AG08395 (cell line): ENCODE measurements at regions not wholly inside any gene's neighbourhood (a gene's known extent, or its start where the extent isn't known, plus 50 kb on each side); places are given as distances from the start of the nearest gene placed in this dataset.
"Not testable (repeated sequence)": the region's sequence is repeated elsewhere in the genome, so short reads cannot be mapped to it uniquely, and the experiment has no call there.

Experiments used
- DNase-seq: peaks from one replicate; pipeline ENCODE4 v3.0.0; 2012; ENCODE audit warnings: mixed read lengths, low spot score

GRCh38 chr1:224535641-224536040 lies 80.5 kb upstream of the CNIH3 start:
- DNase-seq = no peak

DNA sequence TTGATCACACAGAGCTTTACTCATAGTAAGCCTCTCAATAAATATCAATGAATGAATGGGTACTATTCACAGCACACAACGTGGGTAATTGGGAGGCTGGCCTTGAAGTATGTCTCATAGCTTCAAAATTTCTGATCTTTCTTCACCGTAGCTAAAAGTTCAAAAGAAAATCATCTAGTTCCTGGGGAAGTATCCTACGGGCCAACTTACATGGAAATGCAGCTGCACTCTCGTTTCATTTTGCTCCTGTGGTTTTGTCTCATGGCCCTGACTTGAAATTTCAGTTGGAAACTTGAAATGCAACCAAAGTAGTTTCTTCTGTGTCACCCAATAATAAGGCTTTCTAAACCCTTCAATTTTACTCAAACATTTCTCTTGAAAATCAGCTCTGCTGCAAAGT lies 76.1 kb upstream of the CNIH3 start:
- peak; percentile 38 for DNase-seq

DNA sequence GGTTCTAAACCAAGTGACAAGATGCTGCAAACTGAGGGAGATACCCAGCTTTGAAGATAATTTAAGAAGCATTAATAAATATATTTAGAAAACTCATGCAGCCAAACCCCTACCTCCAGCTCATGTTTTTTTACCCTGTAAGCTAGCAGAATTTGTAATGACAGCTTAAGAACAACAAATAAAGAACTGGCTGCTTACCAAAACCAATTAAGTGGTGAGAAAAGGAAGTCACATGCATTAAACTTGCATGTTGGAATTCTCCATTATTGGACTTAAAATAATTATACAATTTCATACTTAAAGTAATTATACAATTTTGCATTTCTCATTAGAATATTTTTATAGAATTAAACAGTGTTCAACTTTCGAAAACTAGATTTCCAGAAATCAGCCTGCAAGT lies 75.6 kb upstream of the CNIH3 start:
- no peak for DNase-seq

- DNase-seq = no peak
Observed at GRCh38 chr1:224541072-224541790, 74.9 kb upstream of the CNIH3 start.

GRCh38 chr1:224541901-224542630 lies 74.1 kb upstream of the CNIH3 start:
- DNase-seq = no peak

GRCh38 chr1:224542783-224543440 lies 73.2 kb upstream of the CNIH3 start:
- peak; percentile 92 for DNase-seq

- no peak for DNase-seq
Observed at GRCh38 chr1:224543453-224543852, 72.7 kb upstream of the CNIH3 start.

- peak; percentile 46 for DNase-seq
Observed at GRCh38 chr1:224544346-224545110, 71.6 kb upstream of the CNIH3 start.

- DNase-seq = no peak
Observed at GRCh38 chr1:224545571-224545970, 70.5 kb upstream of the CNIH3 start.

GRCh38 chr1:224548676-224549075 lies 67.4 kb upstream of the CNIH3 start:
- DNase-seq = no peak

DNA sequence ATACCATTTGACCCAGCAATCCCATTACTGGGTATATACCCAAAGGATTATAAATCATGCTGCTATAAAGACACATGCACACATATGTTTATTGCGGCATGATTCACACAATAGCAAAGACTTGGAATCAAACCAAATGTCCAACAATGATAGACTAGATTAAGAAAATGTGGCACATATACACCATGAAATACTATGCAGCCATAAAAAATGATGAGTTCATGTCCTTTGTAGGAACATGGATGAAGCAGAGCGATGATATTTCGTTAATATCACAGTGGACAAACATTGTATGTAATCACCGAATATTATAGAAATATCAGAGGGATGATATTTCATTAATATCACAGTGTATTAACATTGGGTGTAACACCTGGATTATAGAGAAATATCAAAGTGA lies 64.9 kb upstream of the CNIH3 start:
- not testable (repeated sequence) for DNase-seq

- DNase-seq = no peak
Observed at GRCh38 chr1:224554056-224554455, 62.1 kb upstream of the CNIH3 start.

GRCh38 chr1:224554620-224555259 lies 61.4 kb upstream of the CNIH3 start:
- no peak for DNase-seq

DNA sequence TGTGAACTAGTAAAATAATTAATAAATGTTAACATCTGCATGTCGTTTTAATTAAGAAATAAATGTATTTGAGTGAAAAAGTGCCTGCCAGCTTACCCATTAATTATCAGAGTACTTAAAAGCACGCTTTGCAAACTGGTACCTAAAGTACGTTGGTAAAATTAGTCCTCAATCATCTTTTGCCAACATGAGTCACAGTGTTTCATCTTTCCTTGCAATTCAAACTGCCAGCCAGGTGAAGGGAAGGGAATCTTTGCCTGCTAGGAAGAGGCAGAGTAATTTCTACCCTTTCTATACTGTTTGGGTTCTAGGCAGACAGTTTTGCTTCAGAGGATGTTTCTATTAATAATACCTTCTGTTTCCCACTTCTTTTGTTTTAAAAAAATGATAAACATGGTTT lies 57.2 kb upstream of the CNIH3 start:
- DNase-seq = no peak

DNA sequence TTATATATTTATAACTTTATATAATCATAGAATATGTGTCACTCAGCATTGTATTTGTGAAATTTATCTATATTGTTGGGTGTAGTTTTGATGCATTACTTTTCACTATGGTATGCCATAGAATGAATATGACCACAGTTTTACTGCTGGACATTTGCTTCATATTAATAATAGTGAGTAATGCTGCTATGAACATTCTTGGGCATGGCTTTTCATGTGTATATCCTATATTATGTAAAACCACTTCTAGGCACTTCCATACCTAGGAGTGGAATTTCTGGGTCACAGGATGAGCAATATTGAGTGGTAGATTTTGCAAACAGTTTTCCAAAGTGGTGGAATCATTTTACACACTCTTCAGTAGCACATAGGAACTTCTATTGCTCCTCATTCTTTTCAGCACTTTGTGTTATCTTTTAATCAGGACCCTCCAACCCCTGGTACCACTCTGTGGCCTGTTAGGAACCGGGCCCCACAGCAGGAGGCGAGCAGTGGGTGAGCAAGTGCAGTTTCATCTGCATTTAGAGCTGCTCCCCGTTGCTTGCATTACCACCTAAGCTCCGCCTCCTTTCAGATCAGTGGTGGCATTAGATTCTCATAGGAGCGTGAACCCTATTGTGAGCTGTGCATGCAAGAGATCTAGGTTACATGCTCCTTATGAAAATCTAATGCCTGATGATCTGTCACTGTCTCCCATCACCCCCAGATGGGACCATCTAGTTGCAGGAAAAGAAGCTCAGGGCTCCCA lies 56.0 kb upstream of the CNIH3 start:
- DNase-seq = no peak

- not testable (repeated sequence) for DNase-seq
Observed at GRCh38 chr1:224562881-224563280, 53.2 kb upstream of the CNIH3 start.

- no peak for DNase-seq
Observed at GRCh38 chr1:224563666-224564065, 52.5 kb upstream of the CNIH3 start.

GRCh38 chr1:224564454-224565084 lies 51.5 kb upstream of the CNIH3 start:
- DNase-seq = no peak

GRCh38 chr1:224565186-224565585 lies 50.9 kb upstream of the CNIH3 start:
- DNase-seq = peak; percentile 96

DNA sequence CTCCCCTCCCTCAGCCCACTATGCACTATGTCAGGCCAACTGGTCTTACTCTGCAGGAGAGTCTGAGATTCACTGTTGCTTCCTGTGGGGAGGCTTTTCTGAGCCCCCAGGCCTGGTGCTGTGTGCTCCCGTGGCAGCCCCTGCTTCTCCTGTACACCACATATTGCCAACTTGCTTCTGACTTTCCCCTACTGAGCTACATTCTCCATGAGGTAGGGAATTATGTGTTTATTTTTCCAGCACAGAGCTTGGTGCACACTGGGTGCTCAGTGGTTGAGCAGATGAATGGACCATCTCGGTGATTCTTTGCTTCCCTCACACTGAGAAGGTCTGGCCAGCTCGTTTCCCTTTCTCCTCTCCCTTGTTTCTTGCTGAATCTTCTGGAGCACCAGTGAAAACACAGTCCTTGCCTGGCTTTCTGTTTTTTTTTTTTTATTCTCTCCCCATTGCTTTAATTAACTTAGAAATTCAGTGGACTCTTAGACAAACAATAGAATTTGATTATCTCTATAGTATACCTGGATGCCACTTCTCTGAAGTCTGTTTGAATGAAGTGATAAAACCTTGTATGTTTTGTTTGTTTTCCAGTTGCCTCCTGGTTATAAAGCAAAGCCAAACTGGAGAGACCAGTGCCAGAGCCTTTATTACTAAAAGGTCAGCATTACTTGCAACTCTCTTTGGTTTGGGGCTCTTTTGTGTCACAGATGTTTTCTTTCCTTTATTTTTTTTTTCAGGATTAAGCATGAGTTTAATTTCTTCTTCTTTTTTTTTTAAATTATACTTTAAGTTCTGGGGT lies 50.3 kb upstream of the CNIH3 start:
- DNase-seq = no peak
